Activated CD4-positive, alpha-beta memory T cell treated with anti-CD3 and anti-CD28 coated beads for 36 hours (primary cell): ENCODE measurements at regions not wholly inside any gene's neighbourhood (a gene's known extent, or its start where the extent isn't known, plus 50 kb on each side); places are given as distances from the start of the nearest gene placed in this dataset.

Experiments
- CTCF ChIA-PET: fragments of 350-600 bp; sonication (Branson Sonifier 250); formaldehyde crosslinking; loops from one replicate; lab custom pipeline; 2021; ENCODE audit warnings: antibody characterized with exemption, inconsistent platforms; lab: Charles Lee
- POLR2A ChIA-PET: fragments of 350-600 bp; sonication (Branson Sonifier 250); formaldehyde crosslinking; loops from one replicate; lab custom pipeline; 2021; ENCODE audit warnings: antibody characterized with exemption; lab: Charles Lee
- DNase-seq: peaks from one replicate; pipeline ENCODE4 v3.0.0-alpha.2; 2020
- H3K27ac Mint-ChIP-seq: one replicate; pipeline ENCODE4 v1.8.0; 2021; ENCODE audit warnings: mixed read lengths
- H3K27me3 Mint-ChIP-seq: one replicate; pipeline ENCODE4 v1.8.0; 2021; ENCODE audit warnings: mixed read lengths
- H3K36me3 Mint-ChIP-seq: one replicate; pipeline ENCODE4 v1.8.0; 2021; ENCODE audit warnings: mixed read lengths
- H3K4me1 Mint-ChIP-seq: one replicate; pipeline ENCODE4 v1.8.0; 2021; ENCODE audit warnings: low read depth, mixed read lengths
- H3K4me3 Mint-ChIP-seq: one replicate; pipeline ENCODE4 v1.8.0; 2021; ENCODE audit warnings: mild to moderate bottlenecking, mixed read lengths
- H3K9me3 Mint-ChIP-seq: one replicate; pipeline ENCODE4 v1.8.0; 2021; ENCODE audit warnings: mixed read lengths
- intact Hi-C: fragments of 100-400 bp; cut with micrococcal nuclease; formaldehyde crosslinking; loops from one replicate; pipeline ENCODE4 v1.15.1; 2023

GRCh38 chr18:37717656-37718055 lies 152.1 kb upstream of the CELF4 start:
- Mint-ChIP-seq H3K36me3 (no peaks in the 10 kb centered on the region), H3K27ac (no peak overlapping the region), H3K4me3 (no peak overlapping the region), H3K9me3 (no peaks in the 10 kb centered on the region), H3K4me1 (no peaks in the 10 kb centered on the region), H3K27me3 (no peaks in the 10 kb centered on the region)
- ChIA-PET CTCF (interaction anchor here (0.6 kb wide), 1 partner anchor 1114 kb away, joined by 3 read pairs; no protein-coding TSS in a partner anchor), POLR2A (no interaction called here)
- intact Hi-C loops = no loop called here
- no peak for DNase-seq

GRCh38 chr18:37717098-37717497 lies 151.5 kb upstream of the CELF4 start:
- POLR2A ChIA-PET = no interaction called here
- Mint-ChIP-seq H3K27me3 (no peaks in the 10 kb centered on the region), H3K4me1 (no peaks in the 10 kb centered on the region), H3K27ac (no peak overlapping the region), H3K9me3 (no peaks in the 10 kb centered on the region), H3K4me3 (no peak overlapping the region), H3K36me3 (no peaks in the 10 kb centered on the region)
- intact Hi-C loops = no loop called here
- CTCF ChIA-PET = no interaction called here
- no peak for DNase-seq

- Mint-ChIP-seq H3K4me1 (no peaks in the 10 kb centered on the region), H3K36me3 (no peaks in the 10 kb centered on the region), H3K27ac (no peak overlapping the region), H3K9me3 (no peaks in the 10 kb centered on the region), H3K4me3 (no peak overlapping the region), H3K27me3 (no peaks in the 10 kb centered on the region)
- no peak for DNase-seq
- CTCF ChIA-PET = interaction anchor here (0.5 kb wide), 1 partner anchor 156 kb away, joined by 4 read pairs; no protein-coding TSS in a partner anchor
- POLR2A ChIA-PET = no interaction called here
- intact Hi-C loops = no loop called here
These were observed 150.6 kb upstream of the CELF4 start for GRCh38 chr18:37716106-37716735.

GRCh38 chr18:37714691-37715090 lies 149.1 kb upstream of the CELF4 start:
- no peaks in the 10 kb centered on the region for H3K4me1 Mint-ChIP-seq

GRCh38 chr18:37712776-37713175 lies 147.2 kb upstream of the CELF4 start:
- H3K27me3 Mint-ChIP-seq = no peaks in the 10 kb centered on the region
- no peak overlapping the region for H3K27ac Mint-ChIP-seq
- CTCF ChIA-PET = no interaction called here
- POLR2A ChIA-PET = no interaction called here
- H3K9me3 Mint-ChIP-seq = no peaks in the 10 kb centered on the region
- no peaks in the 10 kb centered on the region for H3K4me1 Mint-ChIP-seq
- no peak for DNase-seq
- no peaks in the 10 kb centered on the region for H3K36me3 Mint-ChIP-seq
- no peak overlapping the region for H3K4me3 Mint-ChIP-seq
- intact Hi-C loops = no loop called here

More at GRCh38 chr18:37714691-37715090, 149.1 kb upstream of the CELF4 start:
- H3K4me3 Mint-ChIP-seq = no peak overlapping the region
- H3K27me3 Mint-ChIP-seq = no peaks in the 10 kb centered on the region
- intact Hi-C loops = no loop called here
- no peaks in the 10 kb centered on the region for H3K9me3 Mint-ChIP-seq
- CTCF ChIA-PET = no interaction called here
- POLR2A ChIA-PET = no interaction called here
- no peak overlapping the region for H3K27ac Mint-ChIP-seq
- no peak for DNase-seq
- H3K36me3 Mint-ChIP-seq = no peaks in the 10 kb centered on the region

GRCh38 chr18:37711766-37712505 lies 146.3 kb upstream of the CELF4 start:
- no peaks in the 10 kb centered on the region for H3K36me3 Mint-ChIP-seq

GRCh38 chr18:37710726-37711125 lies 145.1 kb upstream of the CELF4 start:
- H3K27me3 Mint-ChIP-seq = no peaks in the 10 kb centered on the region
- POLR2A ChIA-PET = no interaction called here
- H3K4me3 Mint-ChIP-seq = no peak overlapping the region
- no peaks in the 10 kb centered on the region for H3K4me1 Mint-ChIP-seq
- intact Hi-C loops = no loop called here
- DNase-seq = no peak
- no peaks in the 10 kb centered on the region for H3K9me3 Mint-ChIP-seq
- CTCF ChIA-PET = no interaction called here
- H3K36me3 Mint-ChIP-seq = no peaks in the 10 kb centered on the region
- H3K27ac Mint-ChIP-seq = no peak overlapping the region

More at GRCh38 chr18:37711766-37712505, 146.3 kb upstream of the CELF4 start:
- H3K4me3 Mint-ChIP-seq = no peak overlapping the region
- intact Hi-C loops = no loop called here
- H3K9me3 Mint-ChIP-seq = no peaks in the 10 kb centered on the region
- POLR2A ChIA-PET = no interaction called here
- no peaks in the 10 kb centered on the region for H3K27me3 Mint-ChIP-seq
- H3K27ac Mint-ChIP-seq = no peak overlapping the region
- DNase-seq = no peak
- no peaks in the 10 kb centered on the region for H3K4me1 Mint-ChIP-seq
- CTCF ChIA-PET = no interaction called here

- Mint-ChIP-seq H3K4me1 (no peaks in the 10 kb centered on the region), H3K27me3 (no peaks in the 10 kb centered on the region), H3K36me3 (no peaks in the 10 kb centered on the region), H3K27ac (no peak overlapping the region), H3K4me3 (no peak overlapping the region), H3K9me3 (no peaks in the 10 kb centered on the region)
- no peak for DNase-seq
- ChIA-PET CTCF (no interaction called here), POLR2A (no interaction called here)
- intact Hi-C loops = no loop called here
These were observed 144.1 kb upstream of the CELF4 start for GRCh38 chr18:37709740-37710139.

GRCh38 chr18:37705016-37705415 lies 139.4 kb upstream of the CELF4 start:
- ChIA-PET POLR2A (no interaction called here), CTCF (no interaction called here)
- intact Hi-C loops = no loop called here
- H3K9me3 Mint-ChIP-seq = no peaks in the 10 kb centered on the region
- H3K27me3 Mint-ChIP-seq = no peaks in the 10 kb centered on the region
- no peak overlapping the region for H3K27ac Mint-ChIP-seq
- H3K36me3 Mint-ChIP-seq = no peaks in the 10 kb centered on the region
- H3K4me1 Mint-ChIP-seq = no peaks in the 10 kb centered on the region
- DNase-seq = no peak
- no peak overlapping the region for H3K4me3 Mint-ChIP-seq

GRCh38 chr18:37702841-37703240 lies 137.2 kb upstream of the CELF4 start:
- Mint-ChIP-seq H3K27ac (no peak overlapping the region), H3K36me3 (no peaks in the 10 kb centered on the region), H3K9me3 (no peaks in the 10 kb centered on the region), H3K4me3 (no peak overlapping the region), H3K27me3 (no peaks in the 10 kb centered on the region), H3K4me1 (no peaks in the 10 kb centered on the region)
- CTCF ChIA-PET = no interaction called here
- POLR2A ChIA-PET = no interaction called here
- intact Hi-C loops = no loop called here
- no peak for DNase-seq

GRCh38 chr18:37701967-37702366 lies 136.4 kb upstream of the CELF4 start:
- intact Hi-C loops = no loop called here
- ChIA-PET CTCF (no interaction called here), POLR2A (no interaction called here)
- H3K9me3 Mint-ChIP-seq = no peaks in the 10 kb centered on the region
- no peaks in the 10 kb centered on the region for H3K4me1 Mint-ChIP-seq
- no peaks in the 10 kb centered on the region for H3K27me3 Mint-ChIP-seq
- H3K4me3 Mint-ChIP-seq = no peak overlapping the region
- H3K36me3 Mint-ChIP-seq = no peaks in the 10 kb centered on the region
- H3K27ac Mint-ChIP-seq = no peak overlapping the region
- DNase-seq = no peak

- ChIA-PET CTCF (no interaction called here), POLR2A (no interaction called here)
- H3K9me3 Mint-ChIP-seq = peaks cover 2% of the 10 kb centered on the region
- H3K4me3 Mint-ChIP-seq = no peak overlapping the region
- no peaks in the 10 kb centered on the region for H3K4me1 Mint-ChIP-seq
- DNase-seq = no peak
- H3K27me3 Mint-ChIP-seq = no peaks in the 10 kb centered on the region
- H3K27ac Mint-ChIP-seq = no peak overlapping the region
- intact Hi-C loops = no loop called here
- H3K36me3 Mint-ChIP-seq = no peaks in the 10 kb centered on the region
These were observed 133.0 kb upstream of the CELF4 start for GRCh38 chr18:37698508-37699040.

GRCh38 chr18:37694516-37694915 lies 128.9 kb upstream of the CELF4 start:
- Mint-ChIP-seq H3K27me3 (no peaks in the 10 kb centered on the region), H3K4me1 (no peaks in the 10 kb centered on the region), H3K27ac (no peak overlapping the region), H3K9me3 (peaks cover 2% of the 10 kb centered on the region), H3K36me3 (no peaks in the 10 kb centered on the region), H3K4me3 (no peak overlapping the region)
- CTCF ChIA-PET = no interaction called here
- no peak for DNase-seq
- POLR2A ChIA-PET = no interaction called here
- intact Hi-C loops = no loop called here
